Gastroesophageal sphincter (tissue), 4 donors: ENCODE measurements at regions not wholly inside any gene's neighbourhood (a gene's known extent, or its start where the extent isn't known, plus 50 kb on each side); places are given as distances from the start of the nearest gene placed in this dataset.

Experiments used
- ATAC-seq: fragments of 150-250 bp; one replicate; pipeline ENCODE4 v1.9.1; 2016; ENCODE audit warnings: mild to moderate bottlenecking, moderate library complexity
- H3K27ac ChIP-seq, 4 donors: fragments of 200-600 bp; sonication (generic) in 3 of 4; 1 replicate in 3 of 4; 2 replicates in 1 of 4; pipeline ENCODE4 v1.5.1; 2016 to 2019
- H3K27me3 ChIP-seq: fragments of 200-600 bp; sonication (generic); one replicate; pipeline ENCODE4 v1.5.1; 2019
- H3K36me3 ChIP-seq, 2 donors: fragments of 200-600 bp; sonication (generic); one replicate each; pipeline ENCODE4 v1.5.1; 2019; ENCODE audit warnings: control low read depth in 1 of 2
- H3K4me1 ChIP-seq, 3 donors: fragments of 200-600 bp; sonication (generic); 1 replicate in 2 of 3; 2 replicates in 1 of 3; pipeline ENCODE4 v1.5.1; 2016 to 2019; ENCODE audit warnings: control low read depth in 2 of 3
- H3K4me3 ChIP-seq, 2 donors: fragments of 200-600 bp; sonication (generic); one replicate each; pipeline ENCODE4 v1.5.1; 2019; ENCODE audit warnings: mild to moderate bottlenecking in 1 of 2, moderate library complexity in 1 of 2
- H3K9me3 ChIP-seq, 3 donors: fragments of 200-600 bp; sonication (generic); one replicate each; pipeline ENCODE4 v1.5.1; 2017 to 2019; ENCODE audit warnings: control low read depth in 2 of 3
- CTCF ChIP-seq, 4 experiments: fragments of 200-600 bp in 2 of 4; fragments of 450-650 bp in 2 of 4; sonication (generic) in 1 of 4; IDR thresholded peaks; one replicate each; pipeline ENCODE4 v1.5.1; 2017 to 2019; ENCODE audit warnings: antibody characterized with exemption in 4 of 4, mild to moderate bottlenecking in 2 of 4, moderate library complexity in 2 of 4
- EP300 ChIP-seq: sonication (generic); formaldehyde crosslinking; IDR thresholded peaks from one replicate; pipeline ENCODE4 v1.6.1; 2017; ENCODE audit warnings: antibody characterized with exemption, mild to moderate bottlenecking
- POLR2A ChIP-seq, 2 donors: fragments of 450-650 bp; IDR thresholded peaks; one replicate each; pipeline ENCODE4 v1.6.1; 2017; ENCODE audit warnings: antibody characterized with exemption in 2 of 2, mild to moderate bottlenecking in 2 of 2, moderate library complexity in 1 of 2
- POLR2AphosphoS5 ChIP-seq: sonication (generic); formaldehyde crosslinking; IDR thresholded peaks from one replicate; pipeline ENCODE4 v1.6.1; 2017; ENCODE audit warnings: antibody characterized with exemption
- WGBS, 2 donors: methylation state at CpG; one replicate each; pipeline ENCODE4 v1.1.5; 2018; ENCODE audit warnings: low coverage in 1 of 2; 5-methylcytosine and 5-hydroxymethylcytosine counted together

GRCh38 chr10:21010615-21011014, 113.5 kb upstream of the NEBL start:
- no peak for ATAC-seq
- Histone ChIP-seq H3K27ac (no peak overlapping the region), H3K4me3 (no peak overlapping the region), H3K4me1 (no peaks in the 10 kb centered on the region), H3K27me3 (peaks cover 2% of the 10 kb centered on the region), H3K9me3 (no peaks in the 10 kb centered on the region), H3K36me3 (no peaks in the 10 kb centered on the region)
- WGBS, 2 donors, result 82 to 95% methylated on average over 3 of the region's 3 CpGs
- no peak for TF ChIP-seq CTCF (IDR thresholded peaks at IDR 0.05)
- TF ChIP-seq POLR2A (IDR thresholded peaks at IDR 0.05), result no peak
- no peak for TF ChIP-seq EP300
- no peak for TF ChIP-seq POLR2AphosphoS5

- H3K9me3 ChIP-seq, result no peaks in the 10 kb centered on the region
- H3K27me3 ChIP-seq, result peaks cover 5% of the 10 kb centered on the region
- no peak for ATAC-seq
- no peak overlapping the region for H3K27ac ChIP-seq
- H3K4me1 ChIP-seq, result no peaks in the 10 kb centered on the region
- H3K4me3 ChIP-seq, result no peak overlapping the region
- H3K36me3 ChIP-seq, result no peaks in the 10 kb centered on the region
- no peak for TF ChIP-seq EP300
- no peak for TF ChIP-seq POLR2A (IDR thresholded peaks at IDR 0.05)
- WGBS, 2 donors, result 74 to 90% methylated on average over 6 of the region's 6 CpGs
Measured at GRCh38 chr10:21003240-21003822, 106.2 kb upstream of the NEBL start.

GRCh38 chr10:21002091-21002878, 105.2 kb upstream of the NEBL start:
- H3K27ac ChIP-seq, result no peak overlapping the region
- no peaks in the 10 kb centered on the region for H3K4me1 ChIP-seq
- no peak for TF ChIP-seq POLR2A (IDR thresholded peaks at IDR 0.05)
- TF ChIP-seq POLR2AphosphoS5, result no peak
- no peak for TF ChIP-seq CTCF (IDR thresholded peaks at IDR 0.05)
- TF ChIP-seq EP300, result no peak
- 62 to 66% methylated on average over 9 to 11 of the region's 11 CpGs for WGBS, 2 donors
- no peak for ATAC-seq
- peaks cover 5% of the 10 kb centered on the region for H3K27me3 ChIP-seq
- H3K9me3 ChIP-seq, result no peaks in the 10 kb centered on the region
- H3K4me3 ChIP-seq, result no peak overlapping the region
- no peaks in the 10 kb centered on the region for H3K36me3 ChIP-seq

- TF ChIP-seq CTCF (IDR thresholded peaks at IDR 0.05), result no peak
- no peak for TF ChIP-seq EP300
- TF ChIP-seq POLR2A (IDR thresholded peaks at IDR 0.05), result no peak
- no peak for TF ChIP-seq POLR2AphosphoS5
Measured at GRCh38 chr10:20999699-21000098, 102.6 kb upstream of the NEBL start.

GRCh38 chr10:20998036-20998435, 100.9 kb upstream of the NEBL start:
- no peak for ATAC-seq
- H3K27ac ChIP-seq, result no peak overlapping the region
- H3K4me3 ChIP-seq, result no peak overlapping the region
- no peaks in the 10 kb centered on the region for H3K4me1 ChIP-seq
- no peaks in the 10 kb centered on the region for H3K27me3 ChIP-seq
- H3K36me3 ChIP-seq, result no peaks in the 10 kb centered on the region
- WGBS, 2 donors, result 81 to 84% methylated on average over 4 to 5 of the region's 5 CpGs
- H3K9me3 ChIP-seq, result no peaks in the 10 kb centered on the region
- TF ChIP-seq POLR2AphosphoS5 (no peak), EP300 (no peak), CTCF (IDR thresholded peaks at IDR 0.05) (no peak), POLR2A (IDR thresholded peaks at IDR 0.05) (no peak)

More at GRCh38 chr10:20999699-21000098, 102.6 kb upstream of the NEBL start:
- Histone ChIP-seq H3K9me3 (no peaks in the 10 kb centered on the region), H3K4me1 (no peaks in the 10 kb centered on the region), H3K27ac (no peak overlapping the region), H3K4me3 (no peak overlapping the region), H3K27me3 (no peaks in the 10 kb centered on the region), H3K36me3 (no peaks in the 10 kb centered on the region)
- 75 to 89% methylated on average over 8 of the region's 11 CpGs for WGBS, 2 donors
- no peak for ATAC-seq
